ENCODE measurements at regions not wholly inside any gene's neighbourhood (a gene's known extent, or its start where the extent isn't known, plus 50 kb on each side); places are given as distances from the start of the nearest gene placed in this dataset.
"Not testable (repeated sequence)": the region's sequence is repeated elsewhere in the genome, so short reads cannot be mapped to it uniquely, and the experiment has no call there.

DNA sequence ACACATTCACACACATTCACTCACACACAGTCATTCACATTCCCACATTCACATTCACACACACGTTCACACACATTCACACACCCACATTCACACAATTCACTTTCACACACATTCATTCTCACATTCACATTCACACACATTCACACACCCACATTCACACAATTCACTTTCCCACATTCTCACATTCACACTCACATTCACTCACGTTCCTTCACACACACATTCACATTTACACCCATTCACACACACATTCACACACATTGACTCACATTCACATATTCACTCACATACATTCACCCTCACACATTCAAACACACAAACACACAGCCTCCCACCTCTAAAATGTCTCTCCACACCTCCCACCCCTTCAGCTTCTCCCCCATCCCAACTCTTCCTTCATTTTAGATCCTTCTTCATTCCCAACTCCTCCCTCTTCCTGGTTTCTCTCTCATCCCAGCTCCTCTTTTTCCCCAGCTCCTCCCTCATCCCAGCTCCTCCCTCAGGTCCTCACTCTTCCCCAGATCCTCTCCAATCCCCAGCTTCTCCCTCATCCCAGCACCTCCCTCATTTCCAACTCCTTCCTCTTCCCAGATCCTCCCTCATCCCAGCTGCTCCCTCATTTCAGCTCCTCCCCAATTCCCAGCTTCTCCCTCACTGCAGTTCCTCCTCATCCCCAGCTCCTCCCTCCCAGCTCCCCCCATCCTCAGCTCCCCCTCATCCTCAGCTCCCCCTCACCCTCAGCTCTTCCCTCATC, 111.0 kb downstream of the FAM53A start:
- no peak for DNase-seq

DNA sequence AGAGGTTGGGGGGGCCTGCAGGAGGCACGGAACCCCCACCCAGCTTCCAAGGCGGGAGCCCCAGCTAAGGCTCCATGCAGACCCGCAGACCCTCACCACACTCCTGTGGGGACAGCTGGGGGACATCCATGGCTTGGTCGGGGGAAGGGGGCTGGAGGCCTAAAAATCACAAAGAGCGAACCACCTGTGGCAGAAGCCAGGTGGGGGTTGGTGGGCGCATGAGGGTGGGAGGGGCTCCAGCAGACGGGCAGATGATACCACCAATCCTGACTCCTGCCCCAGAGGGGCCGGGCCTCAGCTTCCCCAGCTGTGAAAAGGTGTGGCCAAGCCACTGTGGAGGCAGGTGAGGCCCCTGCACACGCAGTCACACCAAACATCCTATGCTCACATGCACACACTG, 111.6 kb downstream of the FAM53A start:
- no peak for DNase-seq

DNA sequence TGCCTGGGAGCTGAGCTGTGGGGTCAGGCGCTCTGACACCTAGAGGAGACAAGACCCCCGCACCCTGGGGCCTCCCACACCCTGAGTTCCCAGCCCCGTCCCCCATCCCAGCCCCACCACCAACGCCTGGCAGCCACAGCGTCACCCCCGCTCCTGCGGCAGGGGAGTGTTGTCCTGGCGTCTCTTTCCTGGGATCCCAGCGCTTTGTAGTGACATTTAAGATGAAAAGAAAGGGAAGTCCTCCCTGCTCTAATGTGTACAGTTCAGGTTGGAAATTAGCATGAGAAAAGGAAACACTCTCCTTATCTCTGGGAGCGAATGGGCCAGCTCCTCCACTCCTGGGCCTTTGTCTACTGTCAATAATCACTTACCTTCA, 112.1 kb downstream of the FAM53A start:
- DNase-seq = no peak

DNA sequence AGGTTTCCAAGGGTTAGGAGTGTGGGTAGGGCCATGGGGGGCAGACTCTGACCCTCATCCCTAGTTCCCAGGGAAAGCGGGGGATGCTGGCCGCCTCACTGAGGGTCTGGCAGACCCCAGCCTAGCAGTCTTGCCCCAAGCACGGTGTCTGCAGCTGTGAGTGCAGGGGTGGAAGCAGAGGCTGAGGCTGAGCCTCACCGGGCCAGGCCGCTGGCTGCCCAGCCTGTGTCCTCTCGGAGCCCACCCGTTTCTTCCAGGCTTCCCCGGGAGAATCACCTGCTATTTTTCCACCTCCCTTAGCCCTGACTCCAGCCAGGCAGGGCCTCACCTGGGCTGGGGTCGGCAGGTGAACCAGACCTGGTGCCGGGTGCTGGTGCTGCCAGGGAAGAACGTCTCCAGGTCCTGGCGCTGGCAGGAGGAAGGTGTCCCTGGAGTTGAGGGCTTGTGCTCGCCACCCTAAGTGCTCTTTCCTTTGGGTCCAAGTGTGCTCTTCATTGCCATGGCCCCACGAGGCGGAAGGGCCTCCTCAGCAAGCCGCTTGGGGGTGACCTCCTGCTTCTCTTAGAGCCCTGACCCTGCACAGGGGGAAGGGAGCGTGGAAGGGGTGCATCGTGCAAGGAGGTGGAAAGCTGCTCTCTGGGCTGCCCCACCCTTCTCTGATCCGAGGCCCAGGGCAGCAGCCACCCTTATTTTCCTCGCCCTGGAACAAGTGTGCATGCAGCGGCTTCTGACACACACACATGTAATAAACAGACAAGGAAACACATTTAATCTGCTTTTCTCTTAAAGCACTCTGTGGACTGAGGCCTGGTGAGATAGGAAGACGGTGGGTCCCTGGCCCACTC, 112.7 kb downstream of the FAM53A start:
- DNase-seq = no peak

DNA sequence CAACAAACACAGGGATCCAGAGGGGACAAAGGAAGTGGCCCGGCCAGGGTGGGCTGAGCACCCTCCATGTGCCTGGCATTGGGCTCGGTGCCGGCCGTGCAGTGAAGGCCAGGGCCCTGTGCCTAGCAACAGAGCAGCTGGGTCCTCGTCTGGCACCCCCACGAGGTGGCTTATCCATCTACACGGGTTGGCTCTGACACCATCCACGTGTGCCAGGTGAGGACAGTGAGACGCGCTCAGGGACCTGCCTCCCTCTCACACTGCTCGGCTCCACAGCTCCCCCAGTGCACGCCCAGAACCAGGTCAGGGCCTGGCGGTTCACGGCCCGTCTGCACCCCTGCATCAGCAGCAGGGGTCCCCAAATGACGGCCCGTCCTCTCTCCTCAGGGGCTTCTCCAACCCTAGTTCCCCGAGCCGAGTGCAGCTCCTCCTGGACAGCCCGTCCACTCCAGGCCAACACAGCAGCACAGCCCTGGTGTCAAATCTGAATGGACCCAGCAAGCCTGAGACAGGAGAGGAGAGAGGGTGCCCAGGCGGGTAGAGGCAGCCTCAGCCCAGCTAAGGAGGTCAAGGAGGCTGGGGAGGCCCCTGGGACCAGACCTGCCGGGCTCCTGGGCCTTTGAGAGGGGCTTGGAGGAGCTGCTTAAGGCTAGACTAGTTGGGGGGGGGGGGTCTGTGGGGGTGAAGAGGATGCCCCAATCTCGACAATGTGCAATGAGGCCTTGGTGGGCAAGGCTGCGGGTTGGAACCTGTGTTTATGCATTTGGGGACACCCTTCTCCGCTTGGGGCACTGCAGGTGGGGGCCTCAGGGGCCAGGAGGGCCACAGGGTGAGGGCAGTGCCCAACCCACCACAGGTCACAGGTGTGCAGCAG, 113.6 kb downstream of the FAM53A start:
- DNase-seq = no peak

DNA sequence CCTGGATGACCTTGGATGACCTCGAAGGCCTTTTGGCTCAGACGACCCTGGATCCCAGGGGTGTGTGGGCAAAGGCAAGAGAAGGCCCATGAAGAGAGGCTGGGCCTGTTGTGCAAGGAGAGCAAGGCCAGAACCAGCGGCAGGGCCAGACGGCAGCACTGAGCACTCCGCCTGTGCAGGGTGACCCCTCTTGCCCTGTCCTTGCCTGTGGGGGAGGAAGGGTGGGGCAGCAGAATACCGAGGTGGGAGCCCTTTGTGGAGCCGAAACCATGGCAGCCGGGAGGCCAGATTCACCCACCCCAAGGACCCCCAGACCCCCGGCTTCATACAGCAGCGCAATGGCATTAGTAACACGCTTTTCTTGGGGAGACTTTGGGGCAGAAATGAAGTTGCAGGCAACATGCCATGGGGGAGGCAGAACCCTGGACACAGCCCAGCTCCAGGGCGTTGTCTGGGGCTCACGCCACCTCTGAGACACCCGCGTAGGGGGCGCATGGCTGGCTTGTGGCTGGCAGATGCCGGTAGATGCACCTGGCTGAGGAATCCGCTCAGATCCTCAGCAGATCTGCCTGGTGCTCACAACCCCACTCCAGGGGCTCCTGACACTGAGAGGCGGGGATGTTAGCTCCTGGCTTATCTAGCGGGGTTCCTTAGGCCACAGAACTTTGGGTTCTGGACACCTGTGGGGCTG, 114.5 kb downstream of the FAM53A start:
- DNase-seq = no peak

DNA sequence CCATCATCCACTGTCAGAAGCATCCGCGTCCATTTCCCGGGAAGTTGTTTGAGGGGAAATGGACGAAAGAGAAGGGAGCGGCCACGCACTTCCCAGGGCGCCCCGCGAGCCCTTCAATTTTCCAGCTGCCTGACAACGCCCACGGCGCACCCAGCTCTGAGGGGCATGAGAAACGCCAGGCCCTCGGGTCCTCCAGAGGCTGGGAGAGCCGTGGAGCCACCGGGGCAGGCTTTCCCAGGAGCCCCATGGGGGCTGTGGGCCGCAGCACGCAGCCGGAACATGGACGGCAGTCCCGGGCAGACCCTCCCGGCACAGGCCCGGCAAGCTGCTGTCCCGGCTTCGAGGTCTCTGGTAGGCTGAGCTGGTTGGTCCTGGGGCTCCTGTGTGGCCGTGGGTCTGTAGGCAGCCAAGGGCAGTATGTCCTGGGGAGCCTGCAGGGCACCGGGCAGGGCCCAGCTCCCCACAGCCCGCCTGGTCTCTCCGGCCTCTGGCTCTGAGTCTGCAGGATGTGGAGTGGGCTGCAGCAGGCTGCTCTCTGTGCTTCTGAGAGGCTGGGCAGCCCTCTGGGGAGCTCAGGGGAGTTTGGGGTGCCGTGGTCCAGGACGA, 115.2 kb downstream of the FAM53A start:
- no peak for DNase-seq

DNA sequence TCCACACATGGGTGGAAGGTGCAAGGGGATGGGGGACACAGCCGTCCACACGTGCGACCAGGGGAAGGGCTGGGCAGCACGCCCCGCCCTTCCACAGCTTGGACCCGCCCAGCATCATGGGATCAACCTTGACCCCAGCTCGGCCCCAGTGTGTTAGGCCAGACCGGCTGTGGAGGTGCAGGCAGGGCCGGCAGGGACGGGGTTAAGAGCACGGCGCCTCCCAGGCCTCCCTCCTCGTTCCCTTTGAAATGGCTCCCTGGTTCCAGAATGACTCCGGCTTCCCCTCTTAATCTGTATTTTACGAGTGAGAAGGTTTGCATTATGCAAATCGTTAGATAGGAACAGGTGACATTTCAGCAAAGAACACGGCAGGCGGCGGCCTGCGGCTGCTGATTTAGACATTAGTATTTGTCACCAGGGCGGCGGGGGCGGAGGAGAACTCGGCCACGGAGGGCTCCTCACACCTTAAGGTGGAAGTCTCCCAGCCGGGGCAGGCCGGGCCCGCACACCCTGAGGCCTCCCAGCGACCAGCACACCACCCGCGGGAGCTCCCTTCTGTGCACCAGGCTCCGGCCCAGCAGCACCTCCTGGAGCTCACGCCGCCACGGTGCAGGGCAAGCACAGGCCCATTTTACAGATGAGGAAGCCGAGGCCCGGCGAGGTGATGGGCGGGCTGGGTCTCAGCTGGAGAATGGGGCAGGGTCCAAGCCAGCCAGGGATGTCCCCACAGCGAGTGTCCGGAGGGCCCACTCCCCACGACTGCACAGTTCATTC, 116.1 kb downstream of the FAM53A start:
- no peak for DNase-seq

DNA sequence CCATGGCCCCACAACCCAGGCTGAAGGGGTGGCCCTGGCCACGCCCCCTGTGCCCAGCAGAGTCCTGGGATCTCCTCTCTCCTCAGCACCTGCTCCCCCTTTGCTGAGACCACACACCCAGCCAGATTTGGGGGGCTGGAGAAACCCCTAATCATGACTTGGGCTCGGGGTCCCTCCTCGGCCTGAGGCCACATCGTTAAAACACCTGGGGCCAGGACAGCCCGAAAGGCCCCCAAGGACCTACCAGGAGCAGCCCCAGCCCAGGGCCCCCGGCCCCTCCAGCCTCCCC, 116.7 kb downstream of the FAM53A start:
- DNase-seq = no peak

DNA sequence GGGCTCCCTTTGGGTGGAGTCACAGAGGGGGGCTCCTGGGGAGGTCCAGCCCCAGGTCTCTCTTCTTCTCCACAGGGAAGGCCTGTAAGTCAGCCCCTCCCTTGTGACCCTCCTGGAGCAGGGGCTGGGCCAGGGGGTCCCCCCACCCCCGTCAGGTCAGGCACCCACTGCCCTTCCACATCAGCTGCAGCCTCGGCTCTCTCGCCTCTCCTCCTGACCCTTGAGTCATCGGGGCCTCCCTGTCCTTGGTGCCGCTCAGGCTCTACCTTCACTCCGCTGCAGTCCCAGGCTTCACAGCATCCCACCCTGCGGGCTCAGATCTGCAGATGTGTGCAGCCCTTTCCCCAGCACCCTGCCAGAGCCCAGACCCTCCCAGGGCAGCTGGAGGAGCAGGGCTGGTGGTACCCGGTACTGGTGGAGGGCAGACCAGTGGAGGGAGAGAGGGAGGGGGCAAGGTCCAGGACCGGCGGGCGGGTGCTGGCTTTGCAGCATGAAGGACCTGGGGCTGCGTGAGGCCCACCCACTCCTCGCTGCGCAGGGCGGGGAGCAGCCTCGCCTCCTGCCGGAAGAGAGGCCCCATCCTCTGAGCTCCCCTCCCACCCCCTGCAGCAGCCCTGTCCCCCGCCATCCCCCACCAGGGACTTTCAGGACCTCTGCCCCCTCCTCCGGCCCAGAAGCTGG, 117.1 kb downstream of the FAM53A start:
- no peak for DNase-seq

DNA sequence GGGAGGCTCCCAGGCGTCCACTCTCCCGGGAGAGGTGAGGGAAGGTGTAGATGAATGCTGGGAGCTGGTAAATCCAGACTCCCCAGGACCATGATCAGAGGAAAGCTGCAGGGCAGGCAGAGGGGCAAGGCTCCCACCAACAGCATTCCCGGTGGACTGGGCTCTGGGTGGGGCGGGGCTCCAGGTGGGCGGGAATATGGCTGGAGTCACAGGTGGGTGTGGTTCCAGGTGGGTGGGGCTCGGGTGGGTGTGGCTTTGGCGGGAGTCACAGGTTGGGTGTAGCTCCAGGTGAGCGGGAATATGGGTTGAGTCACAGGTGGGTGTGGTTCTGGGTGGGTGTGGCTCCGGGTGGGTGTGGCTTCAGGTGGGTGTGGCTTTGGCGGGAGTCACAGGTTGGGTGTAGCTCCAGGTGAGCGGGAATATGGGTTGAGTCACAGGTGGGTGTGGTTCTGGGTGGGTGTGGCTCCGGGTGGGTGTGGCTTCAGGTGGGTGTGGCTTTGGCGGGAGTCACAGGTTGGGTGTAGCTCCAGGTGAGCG, 117.7 kb downstream of the FAM53A start:
- not testable (repeated sequence) for DNase-seq

DNA sequence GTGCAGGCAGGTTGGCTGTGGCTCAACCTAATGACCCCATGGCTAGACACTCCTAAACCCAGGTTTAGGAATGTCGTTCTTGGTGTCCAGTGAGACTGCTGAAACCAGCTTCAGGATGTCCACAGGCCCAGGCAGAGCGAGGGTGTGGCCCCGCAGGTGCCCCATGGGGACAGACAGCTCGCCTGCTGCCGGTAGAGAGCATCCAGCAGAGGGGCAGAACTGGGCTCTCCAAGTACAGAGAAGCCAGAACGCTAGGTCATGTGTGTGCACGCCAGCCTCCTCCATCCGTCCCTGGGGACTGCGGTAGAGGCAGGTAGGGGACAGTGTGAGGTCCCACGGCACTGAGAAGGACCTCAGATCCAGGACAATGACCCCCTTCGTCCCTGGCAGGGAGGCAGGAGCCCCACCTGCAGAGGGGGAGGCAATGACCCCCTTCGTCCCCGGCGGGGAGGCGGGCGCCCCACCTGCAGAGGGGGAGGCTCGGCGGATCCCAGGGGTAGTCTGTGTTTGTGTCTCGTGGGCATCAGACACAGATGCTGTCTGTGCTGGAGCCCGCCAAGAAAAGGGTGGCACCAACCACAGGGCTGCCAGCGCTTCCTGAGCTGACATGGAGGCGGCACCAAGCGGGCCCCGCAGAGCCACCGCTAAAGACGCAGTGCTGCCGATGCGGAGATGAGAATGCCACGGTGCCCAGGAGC, 118.4 kb downstream of the FAM53A start:
- DNase-seq = no peak

DNA sequence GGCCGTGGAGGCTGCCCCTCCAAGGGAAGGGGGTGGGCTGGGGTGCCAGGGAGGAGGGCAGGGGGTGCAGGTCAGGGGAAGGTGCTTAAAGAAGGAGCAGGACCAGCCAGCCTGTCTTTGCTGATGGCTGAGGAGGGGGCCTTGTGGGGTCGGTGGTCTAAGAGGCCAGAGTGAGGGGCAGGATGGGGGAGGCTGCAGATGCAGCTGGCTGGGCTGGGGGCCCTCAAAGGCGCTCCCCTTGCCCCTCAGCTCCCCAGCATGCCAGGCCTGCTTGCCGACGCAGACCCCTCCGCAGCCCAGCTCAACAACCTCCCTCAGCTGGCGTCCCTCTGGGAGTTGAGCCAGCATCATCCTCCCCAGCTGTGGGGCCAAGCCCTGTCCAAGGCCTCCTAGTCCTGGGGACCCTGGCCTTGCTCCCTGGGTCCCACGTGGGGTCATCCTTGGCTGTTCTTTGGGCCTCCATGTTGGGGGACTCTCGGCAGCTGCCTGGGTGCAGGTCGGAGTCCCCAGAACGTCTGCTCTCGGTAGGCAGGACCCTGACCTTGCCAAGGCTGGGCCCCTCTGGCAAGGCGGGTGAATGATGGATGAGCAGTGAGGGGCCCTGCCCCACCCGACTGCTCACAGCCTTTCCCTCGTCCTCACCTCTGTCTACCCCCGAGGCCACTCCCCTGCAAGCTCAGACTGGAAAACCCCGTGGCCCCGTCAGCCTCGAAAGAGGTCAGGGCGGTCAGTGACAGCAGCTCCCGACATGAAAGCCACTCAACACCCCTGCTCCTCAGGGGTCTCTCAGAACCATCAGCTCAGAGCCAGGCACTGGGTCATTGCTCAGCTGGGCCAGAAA, 119.4 kb downstream of the FAM53A start:
- no peak for DNase-seq

DNA sequence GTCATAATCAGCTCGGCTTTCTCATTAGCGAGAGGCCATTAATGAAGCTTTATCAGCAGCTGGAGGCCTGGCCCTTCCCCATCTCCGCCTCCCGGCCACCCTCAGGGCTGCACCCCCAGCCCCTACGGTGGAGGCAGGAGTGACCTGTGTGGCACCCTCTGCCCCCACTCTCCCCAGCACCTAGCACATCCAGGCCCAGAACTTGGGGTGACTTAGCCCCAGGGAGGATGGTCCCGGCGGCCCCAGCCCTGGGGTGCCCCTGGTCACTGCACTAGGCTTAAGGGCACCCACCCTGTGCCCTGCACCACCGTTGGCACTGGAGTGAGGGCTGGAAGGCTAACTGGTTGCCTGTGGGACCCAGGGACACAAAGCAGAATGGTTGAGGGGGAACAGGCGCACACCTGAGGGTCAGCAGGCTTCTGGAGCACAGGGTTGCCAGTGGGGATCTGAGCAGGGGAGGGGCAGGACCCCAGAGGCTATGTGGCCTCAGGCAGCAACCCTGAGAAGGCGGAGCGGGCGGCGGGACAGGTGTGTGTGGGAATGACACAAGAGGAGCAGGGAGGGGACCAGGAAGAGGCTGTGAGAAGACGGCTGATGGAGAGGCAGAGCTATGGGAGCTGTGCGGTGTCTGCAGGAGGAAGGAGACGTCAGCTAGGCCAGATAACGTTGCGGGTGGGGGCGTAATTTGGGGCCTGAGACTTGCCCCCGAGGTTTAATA, 120.2 kb downstream of the FAM53A start:
- no peak for DNase-seq

DNA sequence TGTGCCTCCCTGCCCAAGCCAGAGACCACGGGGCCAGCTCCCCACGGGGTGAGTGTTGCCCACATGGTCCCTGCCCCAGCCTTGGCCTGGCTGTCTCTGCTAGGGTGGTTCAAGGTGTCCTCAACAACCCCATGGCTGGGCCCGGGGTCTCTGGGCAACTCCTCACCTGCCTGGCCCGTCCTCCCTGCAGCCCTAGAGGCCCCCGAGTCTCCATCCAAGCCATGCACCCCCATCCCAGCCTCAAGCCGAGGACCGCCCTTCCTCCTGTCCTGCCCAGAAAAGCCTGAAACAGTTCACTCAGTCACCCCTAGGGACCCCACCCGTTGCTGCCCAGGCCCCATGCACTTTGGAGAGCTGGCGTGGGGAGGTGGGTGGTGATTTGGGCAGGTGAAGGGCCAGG, 120.9 kb downstream of the FAM53A start:
- no peak for DNase-seq

DNA sequence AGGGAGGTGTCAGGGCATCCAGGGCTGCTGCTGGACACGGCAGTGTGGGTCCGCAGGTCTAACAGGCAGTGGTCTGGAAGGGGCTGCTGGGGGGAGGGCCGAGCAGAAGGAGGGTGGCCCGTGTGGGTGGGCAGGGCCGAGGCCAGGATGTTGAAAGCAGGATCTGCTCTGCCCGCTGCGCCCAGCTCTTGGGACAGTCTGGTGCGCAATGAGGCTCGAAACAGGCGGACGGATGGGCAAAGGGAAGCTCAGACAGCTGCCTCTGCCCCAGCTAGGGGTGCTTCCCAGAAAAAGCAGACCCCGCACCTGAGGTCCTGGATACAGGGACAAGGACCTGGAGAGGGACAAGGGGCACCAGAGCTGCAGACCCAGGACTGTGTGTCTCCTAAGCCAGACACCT, 121.3 kb downstream of the FAM53A start:
- no peak for DNase-seq

DNA sequence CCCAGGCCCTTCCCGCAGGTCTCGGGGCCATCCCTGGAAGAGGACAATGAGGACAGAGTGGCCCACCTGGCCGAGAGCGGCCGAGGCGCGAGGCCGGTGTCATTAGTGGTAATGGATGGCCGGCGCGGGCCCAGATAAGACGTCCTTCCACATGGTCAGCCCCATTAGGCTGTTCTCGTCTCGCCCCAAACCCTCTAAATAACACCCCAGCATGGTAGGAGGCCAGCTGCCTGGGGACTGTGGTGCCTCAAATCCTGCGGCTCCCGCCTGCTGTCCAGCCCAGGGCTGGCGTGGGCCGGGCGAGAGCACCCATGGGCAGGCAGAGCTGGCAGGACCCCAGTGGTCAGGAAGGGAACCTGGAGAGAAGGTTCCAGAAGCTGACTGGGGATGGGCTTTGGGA, 121.7 kb downstream of the FAM53A start:
- DNase-seq = no peak

DNA sequence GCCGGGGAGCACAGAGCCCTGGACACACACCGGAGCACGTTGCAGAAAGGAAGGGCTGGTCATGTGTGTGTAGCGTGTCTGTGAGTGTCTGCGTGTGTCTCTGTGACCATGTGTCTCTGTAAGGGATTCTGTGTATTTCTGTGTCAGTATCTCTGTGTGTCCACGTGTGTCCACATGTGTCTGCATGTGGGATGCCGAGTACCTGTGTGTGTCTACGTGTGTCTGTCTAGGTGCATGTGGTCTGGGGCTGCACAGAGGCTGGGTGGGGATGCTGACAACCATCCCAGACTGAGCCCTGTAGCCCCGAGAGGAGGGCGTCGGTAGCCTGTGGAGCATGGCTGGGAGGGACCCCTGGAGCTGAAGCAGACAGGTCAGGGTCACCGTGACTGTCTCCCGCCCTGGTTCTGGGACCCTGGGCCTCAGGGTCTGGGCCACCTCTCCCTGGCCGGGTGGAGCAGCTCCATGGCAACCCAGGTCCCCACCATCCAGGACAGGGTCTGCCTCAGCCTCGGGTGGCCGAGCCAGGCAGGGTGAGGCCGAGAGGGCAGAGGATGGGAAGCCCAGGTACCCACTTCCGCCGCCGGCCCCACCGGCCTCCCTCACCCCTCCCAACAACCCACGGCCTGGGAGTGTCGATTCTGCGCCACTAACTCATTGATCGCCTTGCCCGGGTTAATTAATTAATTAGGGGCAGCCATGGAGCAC, 122.7 kb downstream of the FAM53A start:
- no peak for DNase-seq

Measured in inflammatory macrophage (primary cell).